ENCODE measurements at regions not wholly inside any gene's neighbourhood (a gene's known extent, or its start where the extent isn't known, plus 50 kb on each side); places are given as distances from the start of the nearest gene placed in this dataset.

DNA sequence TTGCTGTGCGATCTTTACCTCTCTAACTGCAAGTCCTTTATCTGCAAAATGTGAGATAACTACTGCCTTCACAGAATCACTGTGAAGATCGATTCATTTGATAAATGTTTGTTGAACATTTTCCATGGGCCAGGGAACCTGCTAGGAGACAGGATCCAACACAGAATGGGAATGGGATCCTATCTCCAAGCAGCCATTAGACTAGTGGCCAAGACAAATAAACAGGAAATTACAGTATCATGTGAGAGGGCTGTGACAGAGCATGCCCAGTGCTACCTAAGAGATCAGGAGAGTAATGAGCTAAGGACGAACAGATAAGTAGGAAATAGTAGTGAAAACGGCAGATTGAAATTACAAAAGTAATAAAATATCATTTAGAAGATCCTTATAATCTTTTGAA lies 105.7 kb downstream of the GRIN2B start:
- TF ChIP-seq RFX5 (IDR thresholded peaks at IDR 0.05; ENCODE audit: low read depth, low read length) (no peak), RCOR1 (IDR thresholded peaks at IDR 0.05; ENCODE audit: insufficient replicate concordance, low read length) (no peak), MXI1 (IDR thresholded peaks at IDR 0.05; ENCODE audit: borderline replicate concordance, low read depth, low read length) (no peak), NFE2L2 (IDR thresholded peaks at IDR 0.05; ENCODE audit: low read depth, low read length) (no peak), SMC3 (IDR thresholded peaks at IDR 0.05; ENCODE audit: low read depth, low read length) (no peak)
- Histone ChIP-seq H2AK9ac (replicated peaks; ENCODE audit: low read depth, low read length, poor library complexity) (no peak overlapping the region), H3K4me2 (ENCODE audit: low read depth, low read length) (no peak overlapping the region), H2BK120ac (ENCODE audit: low read depth, low read length) (no peak overlapping the region), H3K9me3 (ENCODE audit: control insufficient read depth, insufficient read depth, low read length) (no peaks in the 10 kb centered on the region), H3K56ac (ENCODE audit: extremely low read depth, insufficient read depth, low read length) (no peak overlapping the region), H3K4ac (ENCODE audit: low read depth, low read length) (no peak overlapping the region), H2AK5ac (ENCODE audit: low read depth, low read length) (no peak overlapping the region), H2BK20ac (ENCODE audit: low read depth, low read length) (no peak overlapping the region), H3K14ac (replicated peaks; ENCODE audit: low read depth, low read length) (no peak overlapping the region), H2BK15ac (ENCODE audit: low read depth, low read length) (no peak overlapping the region), H3K18ac (ENCODE audit: low read depth, low read length) (no peak overlapping the region), H3K4me3 (ENCODE audit: insufficient read depth, low read depth, low read length) (no peak overlapping the region), H4K8ac (ENCODE audit: low read depth in 2 of 2, low read length in 2 of 2) (no peak overlapping the region), H3K27ac (ENCODE audit: insufficient read depth, low read length) (no peak overlapping the region), H3K36me3 (ENCODE audit: control insufficient read depth, insufficient read depth, low read length) (no peaks in the 10 kb centered on the region), H3K9me1 (ENCODE audit: insufficient read depth, low read length) (no peaks in the 10 kb centered on the region), H3K27me3 (ENCODE audit: control insufficient read depth, insufficient read depth, low read length) (no peaks in the 10 kb centered on the region), H4K91ac (ENCODE audit: insufficient read depth, low read depth, low read length) (no peak overlapping the region), H4K20me1 (ENCODE audit: insufficient read depth, low read length) (no peaks in the 10 kb centered on the region), H3K23ac (ENCODE audit: low read depth, low read length) (no peak overlapping the region), H2BK5ac (ENCODE audit: low read depth, low read length, poor library complexity, severe bottlenecking) (no peak overlapping the region), H2AFZ (replicated peaks; ENCODE audit: low read length, poor library complexity) (no peak overlapping the region), H4K5ac (ENCODE audit: low read depth, low read length) (no peak overlapping the region), H3K9ac (ENCODE audit: low read depth, low read length) (no peak overlapping the region), H3K79me1 (ENCODE audit: low read depth in 1 of 2, low read length in 2 of 2) (no peaks in the 10 kb centered on the region), H3K4me1 (ENCODE audit: control insufficient read depth, insufficient read depth, low read length) (no peaks in the 10 kb centered on the region)
- intact Hi-C loops (cut with micrococcal nuclease), result no loop called here
- POLR2A ChIA-PET (ENCODE audit: unreplicated experiment), result no interaction called here
- ATAC-seq (ENCODE audit: low read depth) (no peak), DNase-seq (no peak)
- CTCF ChIA-PET, result no interaction called here
- no CpG with 5 or more reads among the region's 4 CpGs for WGBS, 2 experiments (ENCODE audit: extremely low coverage in 2 of 2, insufficient read length in 1 of 2)
- dilution Hi-C loops (cut with HindIII; ENCODE audit: low sequenced_read_pairs, unreplicated experiment), result no loop called here
- in situ Hi-C loops (cut with MboI; ENCODE audit: low sequenced_read_pairs), result no loop called here
- BruUV-seq (replicated peaks), result no TSS peak

Measured in IMR-90 (cell line).